GM21576 (cell line): ENCODE measurements at regions not wholly inside any gene's neighbourhood (a gene's known extent, or its start where the extent isn't known, plus 50 kb on each side); places are given as distances from the start of the nearest gene placed in this dataset.
A peak's percentile ranks its signal among the peaks of the same experiment; 100 is the strongest.

Source experiments
- ATAC-seq: cut with Tn5 transposase; IDR thresholded peaks from one replicate; pipeline ENCODE4 v1.9.1; 2021; ENCODE audit warnings: mild to moderate bottlenecking, moderate library complexity; ENCODE audit not compliant: unreplicated experiment

- ATAC-seq = no peak
These were observed 308.5 kb downstream of the ENC1 start for GRCh38 chr5:74332006-74332405.

- no peak for ATAC-seq
These were observed 312.3 kb downstream of the ENC1 start for GRCh38 chr5:74328221-74328630.

- no peak for ATAC-seq
These were observed 313.2 kb downstream of the ENC1 start for GRCh38 chr5:74327339-74327685.

DNA sequence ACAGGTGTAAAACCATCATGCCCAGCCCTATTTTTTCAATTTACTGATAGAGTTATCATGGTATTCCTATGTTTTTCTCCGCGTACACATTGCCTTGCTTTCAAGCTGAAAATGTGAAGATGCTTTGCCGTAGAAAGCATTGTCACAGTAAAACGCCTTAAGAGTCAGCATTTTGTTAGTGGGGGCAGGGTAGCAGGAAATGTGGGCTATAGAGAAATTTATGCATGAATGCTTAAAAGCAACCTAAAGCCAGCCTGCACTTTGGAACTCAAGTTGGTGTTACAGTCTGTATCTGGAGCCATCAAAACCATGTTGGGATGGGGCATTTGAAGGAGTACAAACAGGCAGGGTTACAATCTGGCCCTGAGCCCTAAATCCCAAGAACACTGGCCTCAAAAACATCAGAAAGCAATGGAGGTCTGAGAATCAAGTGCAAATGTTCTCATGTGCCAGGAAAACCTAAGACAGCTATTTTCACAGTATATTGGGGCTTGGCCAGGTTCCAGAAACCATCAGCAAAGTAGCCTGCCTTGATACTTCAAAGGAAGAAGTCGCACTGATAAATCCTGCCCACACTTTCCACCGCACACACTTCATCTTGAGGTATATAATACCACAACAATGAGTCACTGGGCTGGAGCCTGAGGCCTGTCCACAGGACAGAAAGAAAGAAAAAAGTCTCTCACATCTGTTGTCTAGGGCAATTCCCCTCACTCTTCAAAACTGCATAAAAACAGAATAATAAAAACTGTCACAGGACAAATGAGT lies 313.8 kb downstream of the ENC1 start:
- peak; percentile 93 for ATAC-seq

DNA sequence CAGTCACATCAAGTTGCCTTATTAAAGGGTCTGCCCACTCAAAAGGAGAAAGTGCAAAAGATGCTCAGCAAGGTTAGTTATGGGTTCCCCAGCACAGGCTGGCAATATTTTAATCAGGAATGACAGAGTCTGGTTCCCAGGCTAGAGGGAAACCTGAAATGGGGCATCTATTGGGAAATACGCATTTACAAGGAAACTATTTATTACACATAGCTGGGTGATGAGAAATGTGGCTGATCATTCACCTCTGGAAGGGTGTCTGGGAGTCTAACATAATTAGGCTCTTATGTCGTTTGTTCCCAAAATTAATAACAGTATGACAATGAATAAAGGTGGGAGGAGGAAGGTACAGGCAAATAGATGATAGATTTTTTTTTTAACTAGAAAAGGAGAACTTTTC lies 314.7 kb downstream of the ENC1 start:
- no peak for ATAC-seq

- ATAC-seq = no peak
These were observed 316.0 kb downstream of the ENC1 start for GRCh38 chr5:74324556-74324955.

GRCh38 chr5:74322944-74323343 lies 317.6 kb downstream of the ENC1 start:
- ATAC-seq = no peak

GRCh38 chr5:74322191-74322590 lies 318.3 kb downstream of the ENC1 start:
- ATAC-seq = no peak

DNA sequence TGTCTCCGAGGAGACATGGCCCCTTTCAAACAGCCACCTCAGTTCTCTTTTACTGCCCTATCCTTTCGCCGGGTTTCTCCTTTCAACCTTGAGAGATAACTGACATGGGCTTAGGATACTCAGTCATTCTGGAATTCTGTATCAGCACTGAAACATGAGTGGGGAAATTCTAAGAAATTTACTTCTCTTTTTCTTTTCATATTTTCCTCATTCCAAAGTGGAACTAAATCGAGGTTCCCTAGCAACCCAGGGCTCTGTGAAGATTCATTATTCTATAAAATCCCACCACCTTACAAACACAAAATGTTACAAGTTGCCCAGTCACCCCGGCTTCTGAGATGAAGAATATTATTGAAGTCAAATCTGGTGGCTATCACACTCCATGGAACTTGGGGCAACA lies 319.2 kb downstream of the ENC1 start:
- ATAC-seq = no peak

- no peak for ATAC-seq
These were observed 320.0 kb downstream of the ENC1 start for GRCh38 chr5:74320526-74320925.

DNA sequence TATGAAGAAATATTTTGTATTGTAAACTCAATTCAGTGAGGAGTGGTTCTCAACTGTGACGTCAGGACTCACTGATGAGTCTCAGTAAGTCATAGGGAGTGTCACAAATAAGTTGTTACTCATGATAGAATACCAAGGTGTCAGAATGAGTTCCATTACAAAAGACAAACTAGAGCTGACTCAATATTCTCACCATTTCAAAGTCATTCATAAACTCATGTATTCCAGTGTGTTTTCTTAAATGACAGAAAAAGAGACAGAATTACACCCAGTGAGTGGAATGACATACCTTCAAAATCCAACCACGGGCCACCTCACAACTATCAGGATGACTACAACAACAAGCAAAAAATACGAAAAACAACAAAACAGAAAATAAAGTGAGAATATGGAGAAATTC lies 321.5 kb downstream of the ENC1 start:
- no peak for ATAC-seq

- no peak for ATAC-seq
These were observed 324.4 kb downstream of the ENC1 start for GRCh38 chr5:74316064-74316603.

- ATAC-seq = no peak
These were observed 325.6 kb downstream of the ENC1 start for GRCh38 chr5:74314906-74315305.

DNA sequence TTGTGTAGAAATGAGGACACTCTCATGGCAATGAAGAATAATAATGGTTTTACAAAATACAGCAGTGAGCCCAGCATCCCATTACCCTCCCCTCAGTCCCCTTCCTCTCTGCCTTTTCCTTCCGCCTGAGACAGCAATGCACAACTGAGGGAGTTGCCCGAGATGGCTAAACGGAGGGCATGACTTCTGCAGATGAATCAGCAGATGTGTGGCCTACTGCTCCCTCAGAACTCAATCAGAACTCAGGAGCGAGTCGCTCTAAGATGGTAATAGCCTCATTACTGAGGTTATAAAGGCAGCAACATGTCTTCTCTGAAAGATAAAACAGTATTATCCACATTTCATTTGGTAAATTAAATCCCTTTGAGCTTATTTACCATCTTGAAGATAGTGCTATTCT lies 326.6 kb downstream of the ENC1 start:
- ATAC-seq = no peak

DNA sequence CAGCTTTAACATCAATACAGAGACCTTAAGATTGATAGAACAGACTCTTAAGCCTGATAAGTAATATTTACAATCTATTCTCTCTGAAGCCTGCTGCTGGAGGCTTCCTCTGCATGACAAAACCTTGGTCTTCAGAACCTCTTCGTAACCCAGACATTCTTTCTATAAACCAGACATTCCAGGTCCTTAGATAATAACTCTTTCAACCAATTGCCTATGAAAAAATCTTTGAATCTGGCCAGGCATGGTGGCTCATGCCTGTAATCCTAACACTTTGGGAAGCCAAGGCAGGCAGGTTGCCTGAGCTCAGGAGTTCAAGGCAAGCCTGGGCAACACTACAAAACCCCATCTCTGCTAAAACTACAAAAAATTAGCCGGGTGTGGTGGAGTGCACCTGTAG lies 327.8 kb downstream of the ENC1 start:
- ATAC-seq = no peak

GRCh38 chr5:74311961-74312360 lies 328.6 kb downstream of the ENC1 start:
- ATAC-seq = no peak

- no peak for ATAC-seq
These were observed 329.3 kb downstream of the ENC1 start for GRCh38 chr5:74310997-74311930.

DNA sequence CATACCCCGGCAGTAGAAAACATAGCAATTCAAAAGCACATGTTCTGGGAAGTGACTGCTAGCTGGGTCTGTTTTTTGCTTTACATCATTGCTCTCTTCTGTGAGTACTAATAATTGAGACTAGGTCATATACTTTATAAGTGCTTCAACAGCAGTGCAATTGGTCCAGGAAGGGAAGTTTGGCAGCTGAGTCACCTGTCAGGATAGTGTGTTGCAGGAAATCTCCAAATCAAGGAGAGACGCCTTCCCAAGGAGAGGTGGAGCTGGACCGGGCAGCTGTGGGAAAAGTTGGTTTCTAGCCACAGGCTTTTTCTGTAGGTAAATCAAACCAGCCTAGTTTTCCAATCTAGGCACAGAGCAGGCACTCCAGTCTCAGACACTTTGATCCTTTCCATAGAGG lies 330.1 kb downstream of the ENC1 start:
- ATAC-seq = no peak

DNA sequence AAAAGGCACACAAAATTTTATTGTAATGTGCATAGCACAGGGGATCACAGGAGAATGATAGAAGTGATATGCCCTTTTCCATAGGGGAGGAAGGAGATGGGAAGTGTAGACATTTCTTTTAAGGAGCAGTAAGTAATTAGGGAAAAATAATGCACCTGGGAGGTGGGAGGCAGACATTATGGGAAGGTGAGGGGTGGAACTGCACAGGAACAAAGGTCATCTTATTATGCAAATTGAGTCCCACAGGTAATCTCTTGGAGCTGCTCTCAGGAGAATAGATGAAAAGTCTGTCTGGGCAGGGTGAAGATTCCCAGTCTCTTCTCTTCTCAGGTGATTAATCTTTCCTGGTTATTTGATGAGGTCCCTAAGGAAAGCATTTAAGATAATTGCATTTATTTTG lies 331.5 kb downstream of the ENC1 start:
- ATAC-seq = no peak

GRCh38 chr5:74306845-74307244 lies 333.7 kb downstream of the ENC1 start:
- no peak for ATAC-seq

DNA sequence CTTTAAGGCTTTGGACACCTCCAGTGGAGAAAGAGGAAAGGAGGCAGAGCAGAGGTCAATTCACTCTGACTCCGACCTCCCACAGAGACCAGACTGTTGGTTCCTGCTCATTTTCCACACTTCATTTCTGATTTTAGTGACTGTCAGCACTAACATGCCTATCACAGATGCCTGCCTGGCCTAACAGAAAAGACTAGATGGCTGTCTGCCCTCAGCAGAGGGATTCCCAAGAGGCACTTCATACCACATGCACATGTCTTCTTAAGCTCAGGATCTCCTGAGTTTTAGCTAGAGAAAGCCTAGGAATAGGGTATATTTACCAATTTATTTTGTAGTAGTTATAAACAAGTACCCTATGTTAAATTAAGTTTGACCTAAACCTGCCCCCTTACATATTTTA lies 336.0 kb downstream of the ENC1 start:
- ATAC-seq = no peak

DNA sequence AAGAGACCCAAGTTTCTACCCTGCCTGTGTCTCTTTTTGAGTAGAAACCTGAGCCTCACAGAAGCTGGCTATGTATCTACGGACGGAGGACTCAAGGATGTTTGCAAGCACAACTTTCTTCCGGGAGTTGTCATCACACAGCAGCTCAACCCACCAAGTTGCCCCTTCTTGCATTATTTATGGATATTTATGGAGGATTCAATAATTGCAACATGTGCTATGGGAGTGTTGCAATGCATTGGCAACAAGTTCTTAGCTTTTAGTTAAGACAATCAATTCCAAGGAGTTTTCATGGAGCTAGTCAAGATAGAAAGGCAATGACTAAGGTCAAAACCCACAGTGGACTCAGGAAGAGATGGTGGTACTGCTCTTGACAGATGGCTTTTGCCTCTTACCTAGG lies 336.9 kb downstream of the ENC1 start:
- no peak for ATAC-seq
